GM12878 (cell line): ENCODE measurements at regions not wholly inside any gene's neighbourhood (a gene's known extent, or its start where the extent isn't known, plus 50 kb on each side); places are given as distances from the start of the nearest gene placed in this dataset.

Source experiments
- ASH2L ChIP-seq: fragments of 300-600, 200-600 bp; sonication (generic); IDR thresholded peaks from 2 replicates; pipeline ENCODE4 v1.6.1; 2017; ENCODE audit warnings: low read depth, mild to moderate bottlenecking, borderline replicate concordance
- CTCF ChIP-seq, 3 experiments: IDR thresholded peaks in 2 of 3; conservative IDR thresholded peaks in 1 of 3; 2 replicates each; pipeline ENCODE4 v1.5.1; 2011; ENCODE audit warnings: low read depth in 3 of 3, low read length in 3 of 3, mild to moderate bottlenecking in 3 of 3, control low read depth in 2 of 3, moderate library complexity in 2 of 3, inconsistent platforms in 1 of 3, mixed read lengths in 1 of 3; ENCODE audit not compliant: control insufficient read depth in 2 of 3, insufficient read depth in 1 of 3; ENCODE audit errors: extremely low read depth in 1 of 3
- NFIC ChIP-seq: IDR thresholded peaks from 2 replicates; pipeline ENCODE4 v1.6.1; 2012; ENCODE audit warnings: low read depth, mild to moderate bottlenecking, inconsistent platforms, low read length, moderate library complexity
- POLR2AphosphoS5 ChIP-seq: IDR thresholded peaks from 2 replicates; pipeline ENCODE4 v1.6.1; 2011; ENCODE audit warnings: mild to moderate bottlenecking, low read length, inconsistent platforms
- POU2F2 ChIP-seq: IDR thresholded peaks from 3 replicates; pipeline ENCODE4 v1.6.1; 2011; ENCODE audit warnings: low read depth, mild to moderate bottlenecking, low read length, borderline replicate concordance
- RBBP5 ChIP-seq: fragments of 200-600 bp; sonication (generic); conservative IDR thresholded peaks from 2 replicates; pipeline ENCODE4 v1.6.1; 2016
- RCOR1 ChIP-seq: conservative IDR thresholded peaks from 2 replicates; pipeline ENCODE4 v1.6.1; 2012; ENCODE audit warnings: low read depth, low read length, improper control_type of control experiment
- SRF ChIP-seq, 2 experiments: IDR thresholded peaks; 2 replicates each; pipeline ENCODE4 v1.6.1; 2011; ENCODE audit warnings: low read depth in 2 of 2, low read length in 2 of 2, mild to moderate bottlenecking in 1 of 2, moderate library complexity in 1 of 2
- TAF1 ChIP-seq: IDR thresholded peaks from 2 replicates; pipeline ENCODE4 v1.6.1; 2011; ENCODE audit warnings: mild to moderate bottlenecking, low read depth, low read length, borderline replicate concordance
- YBX1 ChIP-seq: fragments of 450-650 bp; IDR thresholded peaks from 2 replicates; pipeline ENCODE4 v1.6.1; 2016; ENCODE audit warnings: antibody characterized with exemption
- YY1 ChIP-seq: IDR thresholded peaks from 2 replicates; pipeline ENCODE4 v1.6.1; 2011; ENCODE audit warnings: low read depth, mild to moderate bottlenecking, low read length
- TF ChIP-seq, protein P1 (sequence below): IDR thresholded peaks from 2 replicates; pipeline ENCODE4 v1.6.1; 2012; ENCODE audit warnings: low read depth, low read length, improper control_type of control experiment

DNA sequence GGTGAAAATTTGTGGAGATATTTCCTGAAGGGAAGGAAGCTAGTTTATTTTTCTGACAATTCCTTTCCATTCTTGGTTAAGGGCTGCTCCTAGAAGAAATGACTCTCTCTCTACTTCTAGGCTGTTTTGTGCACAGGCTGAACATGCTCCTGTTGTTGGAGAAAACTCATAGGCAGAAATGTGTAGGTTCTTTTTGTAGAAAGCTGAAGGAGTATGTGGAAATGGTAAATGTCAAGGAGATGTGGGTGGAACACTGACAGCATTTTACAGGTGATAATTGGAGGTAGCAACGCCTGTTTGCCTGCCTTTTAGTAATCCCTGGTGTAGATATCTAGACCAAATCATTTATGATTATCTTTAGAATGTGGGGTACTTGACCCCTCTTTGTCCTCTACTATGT lies 322.2 kb upstream of the TBC1D5 start:
- TF ChIP-seq, protein P1, sequence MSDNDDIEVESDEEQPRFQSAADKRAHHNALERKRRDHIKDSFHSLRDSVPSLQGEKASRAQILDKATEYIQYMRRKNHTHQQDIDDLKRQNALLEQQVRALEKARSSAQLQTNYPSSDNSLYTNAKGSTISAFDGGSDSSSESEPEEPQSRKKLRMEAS = no peak
- TF ChIP-seq CTCF (IDR thresholded peaks at IDR 0.05 in 2 of 3, conservative IDR thresholded peaks at IDR 0.05 in 1 of 3; ENCODE audit: control insufficient read depth in 2 of 3, extremely low read depth in 1 of 3, insufficient read depth in 1 of 3, low read depth in 3 of 3, low read length in 3 of 3) = no peak
- no peak for TF ChIP-seq YY1
- TF ChIP-seq RBBP5 = no peak
- TF ChIP-seq NFIC = no peak
- no peak for TF ChIP-seq ASH2L
- no peak for TF ChIP-seq SRF (IDR thresholded peaks at IDR 0.05; ENCODE audit: low read depth in 2 of 2, low read length in 2 of 2)
- TF ChIP-seq TAF1 = no peak
- no peak for TF ChIP-seq YBX1
- TF ChIP-seq POLR2AphosphoS5 = no peak
- no peak for TF ChIP-seq RCOR1
- TF ChIP-seq POU2F2 = no peak
